ENCODE measurements at regions not wholly inside any gene's neighbourhood (a gene's known extent, or its start where the extent isn't known, plus 50 kb on each side); places are given as distances from the start of the nearest gene placed in this dataset.

- no peak for DNase-seq (ENCODE audit: low read depth in 2 of 2)
These were observed 847.3 kb upstream of the SOX11 start for GRCh38 chr2:4844881-4845280.

GRCh38 chr2:4862031-4862430 is 830.2 kb upstream of the SOX11 start:
- no peak for DNase-seq (ENCODE audit: low read depth in 2 of 2)

GRCh38 chr2:4866198-4866597 is 826.0 kb upstream of the SOX11 start:
- DNase-seq (ENCODE audit: low read depth in 2 of 2) = no peak

- DNase-seq (ENCODE audit: low read depth in 2 of 2) = no peak
These were observed 823.7 kb upstream of the SOX11 start for GRCh38 chr2:4868466-4868865.

- no peak for DNase-seq (ENCODE audit: low read depth in 2 of 2)
These were observed 823.0 kb upstream of the SOX11 start for GRCh38 chr2:4869154-4869553.

GRCh38 chr2:4873364-4873763 is 818.8 kb upstream of the SOX11 start:
- no peak for DNase-seq (ENCODE audit: low read depth in 2 of 2)

- no peak for DNase-seq (ENCODE audit: low read depth in 2 of 2)
These were observed 818.1 kb upstream of the SOX11 start for GRCh38 chr2:4873876-4874593.

GRCh38 chr2:4882421-4882820 is 809.8 kb upstream of the SOX11 start:
- no peak for DNase-seq (ENCODE audit: low read depth in 2 of 2)

- DNase-seq (ENCODE audit: low read depth in 2 of 2) = no peak
These were observed 809.2 kb upstream of the SOX11 start for GRCh38 chr2:4882941-4883340.

- no peak for DNase-seq (ENCODE audit: low read depth in 2 of 2)
These were observed 808.8 kb upstream of the SOX11 start for GRCh38 chr2:4883375-4883774.

GRCh38 chr2:4884117-4884571 is 808.0 kb upstream of the SOX11 start:
- no peak for DNase-seq (ENCODE audit: low read depth in 2 of 2)

- no peak for DNase-seq (ENCODE audit: low read depth in 2 of 2)
These were observed 800.8 kb upstream of the SOX11 start for GRCh38 chr2:4891394-4891793.

GRCh38 chr2:4895371-4895770 is 796.8 kb upstream of the SOX11 start:
- DNase-seq (ENCODE audit: low read depth in 2 of 2) = no peak

GRCh38 chr2:4898706-4899105 is 793.5 kb upstream of the SOX11 start:
- DNase-seq (ENCODE audit: low read depth in 2 of 2) = no peak

GRCh38 chr2:4900242-4900641 is 791.9 kb upstream of the SOX11 start:
- DNase-seq (ENCODE audit: low read depth in 2 of 2) = no peak

- DNase-seq (ENCODE audit: low read depth in 2 of 2) = no peak
These were observed 791.1 kb upstream of the SOX11 start for GRCh38 chr2:4900861-4901770.

GRCh38 chr2:4903656-4904348 is 788.4 kb upstream of the SOX11 start:
- no peak for DNase-seq (ENCODE audit: low read depth in 2 of 2)

GRCh38 chr2:4908461-4908860 is 783.7 kb upstream of the SOX11 start:
- DNase-seq (ENCODE audit: low read depth in 2 of 2) = no peak

- no peak for DNase-seq (ENCODE audit: low read depth in 2 of 2)
These were observed 782.7 kb upstream of the SOX11 start for GRCh38 chr2:4909346-4910009.

- no peak for DNase-seq (ENCODE audit: low read depth in 2 of 2)
These were observed 778.1 kb upstream of the SOX11 start for GRCh38 chr2:4914036-4914435.

GRCh38 chr2:4914551-4914950 is 777.6 kb upstream of the SOX11 start:
- DNase-seq (ENCODE audit: low read depth in 2 of 2) = no peak

GRCh38 chr2:4915357-4915756 is 776.8 kb upstream of the SOX11 start:
- DNase-seq (ENCODE audit: low read depth in 2 of 2) = no peak

Measured in activated CD4-positive, alpha-beta T cell treated with anti-CD3 and anti-CD28 coated beads for 24 hours (primary cell).